PC-9 (cell line): ENCODE measurements at regions not wholly inside any gene's neighbourhood (a gene's known extent, or its start where the extent isn't known, plus 50 kb on each side); places are given as distances from the start of the nearest gene placed in this dataset.

Experiments used
- EZH2 ChIP-seq: fragments of 200-600 bp; sonication (generic); IDR thresholded peaks from 2 replicates; pipeline ENCODE4 v1.8.0; 2017; ENCODE audit warnings: antibody characterized with exemption, low read depth
- TF ChIP-seq, protein P1 (sequence below): fragments of 200-600 bp; sonication (generic); conservative IDR thresholded peaks from 2 replicates; pipeline ENCODE4 v1.6.1; 2017; ENCODE audit warnings: mixed run types, antibody characterized with exemption, mild to moderate bottlenecking, moderate library complexity

GRCh38 chr20:17109307-17109706 lies 117.5 kb upstream of the PCSK2 start:
- TF ChIP-seq, protein P1, sequence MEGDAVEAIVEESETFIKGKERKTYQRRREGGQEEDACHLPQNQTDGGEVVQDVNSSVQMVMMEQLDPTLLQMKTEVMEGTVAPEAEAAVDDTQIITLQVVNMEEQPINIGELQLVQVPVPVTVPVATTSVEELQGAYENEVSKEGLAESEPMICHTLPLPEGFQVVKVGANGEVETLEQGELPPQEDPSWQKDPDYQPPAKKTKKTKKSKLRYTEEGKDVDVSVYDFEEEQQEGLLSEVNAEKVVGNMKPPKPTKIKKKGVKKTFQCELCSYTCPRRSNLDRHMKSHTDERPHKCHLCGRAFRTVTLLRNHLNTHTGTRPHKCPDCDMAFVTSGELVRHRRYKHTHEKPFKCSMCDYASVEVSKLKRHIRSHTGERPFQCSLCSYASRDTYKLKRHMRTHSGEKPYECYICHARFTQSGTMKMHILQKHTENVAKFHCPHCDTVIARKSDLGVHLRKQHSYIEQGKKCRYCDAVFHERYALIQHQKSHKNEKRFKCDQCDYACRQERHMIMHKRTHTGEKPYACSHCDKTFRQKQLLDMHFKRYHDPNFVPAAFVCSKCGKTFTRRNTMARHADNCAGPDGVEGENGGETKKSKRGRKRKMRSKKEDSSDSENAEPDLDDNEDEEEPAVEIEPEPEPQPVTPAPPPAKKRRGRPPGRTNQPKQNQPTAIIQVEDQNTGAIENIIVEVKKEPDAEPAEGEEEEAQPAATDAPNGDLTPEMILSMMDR: no peak
- no peak for TF ChIP-seq EZH2
